ENCODE measurements at regions not wholly inside any gene's neighbourhood (a gene's known extent, or its start where the extent isn't known, plus 50 kb on each side); places are given as distances from the start of the nearest gene placed in this dataset.

DNA sequence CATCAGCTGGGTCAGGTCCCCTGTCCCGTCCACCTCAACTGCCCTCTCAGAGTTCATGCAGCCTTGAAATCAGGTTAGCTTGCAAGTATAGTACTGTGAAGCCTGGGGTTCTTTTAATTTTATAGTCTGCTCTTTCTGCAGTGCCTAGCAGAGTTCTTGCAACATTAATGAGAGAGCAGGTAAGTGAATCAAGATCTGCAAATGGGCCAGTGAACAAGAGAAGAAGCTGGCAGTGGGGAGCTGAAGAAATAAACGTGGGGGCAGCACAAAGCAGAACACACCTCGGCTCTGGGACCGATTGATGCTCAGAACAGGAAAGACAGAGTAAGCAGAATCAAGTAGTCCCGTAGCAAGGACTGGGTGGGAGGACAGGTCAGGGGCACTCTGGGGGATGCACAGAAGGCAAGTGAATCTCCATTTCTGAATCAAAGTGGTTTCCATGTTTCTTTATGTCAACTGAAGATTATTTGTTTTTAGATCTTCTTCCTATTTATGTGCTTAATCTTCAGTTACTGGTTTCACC lies 675.5 kb downstream of the RNF144A start:
- no peak for DNase-seq (ENCODE audit: low read depth, low spot score)

- no peak for DNase-seq (ENCODE audit: low read depth, low spot score)
Measured at GRCh38 chr2:7593360-7593759, 676.1 kb downstream of the RNF144A start.

- DNase-seq (ENCODE audit: low read depth, low spot score) = no peak
Measured at GRCh38 chr2:7594211-7594610, 677.0 kb downstream of the RNF144A start.

DNA sequence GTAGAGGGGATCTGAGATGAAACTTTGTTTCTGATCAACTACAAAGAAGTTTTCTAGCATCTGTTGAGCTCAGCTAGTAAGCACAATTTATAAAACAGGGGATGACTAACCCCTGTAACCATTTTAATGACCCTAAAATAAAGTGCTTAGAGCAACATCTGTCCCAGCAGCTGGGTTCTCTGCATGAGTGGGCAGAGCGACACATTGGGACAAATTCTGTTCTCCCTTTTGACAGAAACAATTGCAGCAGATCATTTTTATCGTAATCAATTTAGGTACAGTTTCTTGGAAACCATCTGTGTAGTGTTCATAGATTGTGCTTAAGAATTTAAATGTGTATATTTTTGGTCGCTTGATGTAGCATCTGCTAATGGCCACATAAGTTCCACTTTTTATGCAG lies 678.0 kb downstream of the RNF144A start:
- DNase-seq (ENCODE audit: low read depth, low spot score) = no peak

GRCh38 chr2:7598402-7598801 lies 681.2 kb downstream of the RNF144A start:
- DNase-seq (ENCODE audit: low read depth, low spot score) = no peak

GRCh38 chr2:7599462-7600258 lies 682.4 kb downstream of the RNF144A start:
- DNase-seq (ENCODE audit: low read depth, low spot score) = no peak

GRCh38 chr2:7601990-7602389 lies 684.8 kb downstream of the RNF144A start:
- no peak for DNase-seq (ENCODE audit: low read depth, low spot score)

- no peak for DNase-seq (ENCODE audit: low read depth, low spot score)
Measured at GRCh38 chr2:7604456-7604855, 687.2 kb downstream of the RNF144A start.

DNA sequence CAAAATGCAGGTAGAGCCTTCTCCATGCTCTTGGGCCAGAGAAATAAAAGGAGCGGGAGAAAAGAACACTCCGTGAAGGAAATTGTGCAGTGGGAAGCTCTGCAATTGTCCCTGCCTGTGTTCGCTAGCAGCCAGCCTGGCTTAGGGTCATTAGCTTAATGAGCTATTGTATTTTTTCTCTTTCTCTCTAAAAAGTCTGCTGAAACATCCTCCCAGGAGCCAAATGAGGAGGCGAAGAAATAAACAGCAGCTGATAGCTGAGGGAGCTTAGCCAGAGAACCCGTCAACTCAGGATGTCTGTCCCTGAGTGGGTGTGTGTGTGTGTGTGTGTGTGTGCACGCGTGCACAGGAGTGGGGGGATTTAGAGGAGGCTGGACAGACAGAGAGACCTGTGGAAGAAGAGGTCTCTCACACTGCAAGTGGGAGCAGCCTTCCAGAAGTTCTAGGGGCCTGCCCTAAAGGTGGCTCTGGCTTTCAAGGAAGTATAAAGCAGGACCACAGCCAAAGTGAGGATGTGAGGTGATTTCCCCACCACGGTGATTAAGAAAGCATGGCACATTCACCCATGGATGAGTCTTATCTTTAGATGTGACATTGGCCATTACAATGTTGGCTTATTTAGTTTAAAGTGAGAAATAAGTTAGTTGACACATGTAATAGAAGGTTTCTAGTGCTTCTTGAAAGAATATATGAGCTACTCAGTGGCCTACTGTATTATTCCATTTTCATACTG lies 690.4 kb downstream of the RNF144A start:
- DNase-seq (ENCODE audit: low read depth, low spot score) = no peak

- no peak for DNase-seq (ENCODE audit: low read depth, low spot score)
Measured at GRCh38 chr2:7609556-7609955, 692.3 kb downstream of the RNF144A start.

GRCh38 chr2:7609974-7610373 lies 692.8 kb downstream of the RNF144A start:
- no peak for DNase-seq (ENCODE audit: low read depth, low spot score)

- no peak for DNase-seq (ENCODE audit: low read depth, low spot score)
Measured at GRCh38 chr2:7611750-7612149, 694.5 kb downstream of the RNF144A start.

GRCh38 chr2:7612969-7613368 lies 695.8 kb downstream of the RNF144A start:
- DNase-seq (ENCODE audit: low read depth, low spot score) = no peak

GRCh38 chr2:7613831-7614230 lies 696.6 kb downstream of the RNF144A start:
- DNase-seq (ENCODE audit: low read depth, low spot score) = no peak

GRCh38 chr2:7618031-7618430 lies 700.8 kb downstream of the RNF144A start:
- DNase-seq (ENCODE audit: low read depth, low spot score) = no peak

- no peak for DNase-seq (ENCODE audit: low read depth, low spot score)
Measured at GRCh38 chr2:7619203-7619970, 702.2 kb downstream of the RNF144A start.

- no peak for DNase-seq (ENCODE audit: low read depth, low spot score)
Measured at GRCh38 chr2:7620255-7620654, 703.0 kb downstream of the RNF144A start.

DNA sequence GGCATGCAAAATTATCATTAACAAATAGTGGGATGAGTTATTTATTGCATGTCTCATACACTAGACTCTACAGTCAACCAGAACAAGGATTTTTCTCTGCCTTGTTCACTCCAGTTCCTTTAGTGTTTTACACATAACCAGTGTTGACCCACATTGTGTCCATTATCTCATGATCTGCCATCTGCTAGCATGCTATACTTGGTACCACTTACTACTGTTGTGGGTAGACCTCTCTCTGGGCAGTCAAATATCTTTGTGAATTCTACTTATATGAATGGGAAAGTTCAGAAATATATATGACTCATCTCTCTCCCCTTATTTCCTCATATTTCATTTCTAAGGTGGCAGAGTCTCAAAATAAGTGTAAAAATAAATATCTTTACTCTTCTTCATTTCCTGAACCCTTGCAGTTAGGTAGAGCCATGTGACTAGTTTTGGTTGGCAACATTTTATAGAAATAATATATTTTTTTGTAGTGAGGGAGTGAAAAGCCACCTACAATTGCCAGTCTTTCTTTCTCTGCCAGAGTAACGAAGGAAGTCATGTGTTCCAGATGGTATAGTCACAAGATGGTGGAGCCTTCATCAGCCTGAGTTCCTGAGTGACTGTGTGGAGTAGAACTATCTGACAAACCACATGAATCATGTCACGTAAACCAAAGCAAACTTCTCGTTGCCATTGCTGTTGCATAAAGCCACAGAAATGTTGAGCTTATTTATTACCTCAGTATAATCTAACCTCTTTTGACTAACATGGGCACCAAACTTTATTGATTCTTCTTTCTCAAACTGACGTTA lies 704.0 kb downstream of the RNF144A start:
- DNase-seq (ENCODE audit: low read depth, low spot score) = no peak

- no peak for DNase-seq (ENCODE audit: low read depth, low spot score)
Measured at GRCh38 chr2:7625392-7626138, 708.4 kb downstream of the RNF144A start.

DNA sequence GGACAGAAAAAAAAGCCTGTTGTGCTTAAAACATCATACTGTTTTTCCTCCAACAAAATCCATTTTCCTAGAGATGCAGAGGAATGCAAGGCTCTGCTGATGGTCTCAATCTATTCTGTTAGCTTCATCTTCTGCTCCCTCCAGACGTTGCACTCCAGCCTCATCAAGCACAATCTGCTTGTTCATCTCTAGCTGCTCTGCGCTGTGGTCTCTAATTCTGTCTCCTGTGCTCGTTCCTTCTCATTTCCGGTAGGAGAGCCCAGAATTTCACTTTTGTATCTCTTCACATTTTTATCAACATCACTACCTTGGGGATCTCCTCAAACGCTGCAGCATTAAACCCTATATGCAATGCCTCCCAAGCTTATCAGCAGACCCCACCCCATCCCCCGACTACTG lies 708.9 kb downstream of the RNF144A start:
- no peak for DNase-seq (ENCODE audit: low read depth, low spot score)

DNA sequence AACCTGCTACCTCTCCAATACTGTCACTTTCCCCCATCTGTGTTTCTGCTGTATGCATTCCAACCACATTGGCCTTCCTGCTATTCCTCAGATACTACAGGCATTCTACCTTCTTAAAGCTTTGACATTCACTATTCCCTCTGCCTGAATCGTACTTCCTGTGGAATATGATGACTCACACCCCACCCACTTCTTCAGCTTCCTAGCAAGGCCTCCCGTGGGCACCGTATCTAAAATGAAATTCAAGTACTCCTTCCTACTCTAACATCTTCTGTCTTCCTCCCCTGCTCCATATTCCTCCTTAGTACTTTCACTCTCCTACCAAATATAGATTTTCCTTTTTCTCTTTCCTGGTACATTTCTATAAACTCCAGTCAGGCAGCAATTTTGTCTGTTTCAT lies 710.4 kb downstream of the RNF144A start:
- no peak for DNase-seq (ENCODE audit: low read depth, low spot score)

Data from iPS DF 19.7 (cell line).